HG02642 (cell line): ENCODE measurements at regions not wholly inside any gene's neighbourhood (a gene's known extent, or its start where the extent isn't known, plus 50 kb on each side); places are given as distances from the start of the nearest gene placed in this dataset.

Experiments used
- ATAC-seq: cut with Tn5 transposase; IDR thresholded peaks from one replicate; pipeline ENCODE4 v1.9.1; 2021; ENCODE audit warnings: mild to moderate bottlenecking; ENCODE audit not compliant: unreplicated experiment, poor library complexity

DNA sequence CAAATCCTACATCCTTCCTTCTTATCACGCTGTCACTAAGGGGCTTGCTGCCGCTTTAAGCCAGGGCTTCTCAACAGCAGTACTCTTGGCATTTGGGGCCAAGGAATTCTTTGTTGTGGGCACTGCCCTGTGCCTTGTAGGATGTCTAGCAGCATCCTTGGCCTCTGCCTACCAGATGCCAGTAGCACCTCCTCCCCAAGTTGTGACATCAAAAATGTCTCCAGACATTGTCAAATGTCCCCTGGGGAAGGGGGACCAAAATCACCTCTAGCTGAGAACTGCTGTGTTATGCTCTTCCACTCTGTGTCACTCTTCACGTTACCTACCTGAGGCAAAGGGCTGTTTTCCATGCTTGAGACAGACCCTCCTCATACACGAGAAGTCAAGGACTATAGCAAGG, 400.3 kb upstream of the POU3F1 start:
- no peak for ATAC-seq

DNA sequence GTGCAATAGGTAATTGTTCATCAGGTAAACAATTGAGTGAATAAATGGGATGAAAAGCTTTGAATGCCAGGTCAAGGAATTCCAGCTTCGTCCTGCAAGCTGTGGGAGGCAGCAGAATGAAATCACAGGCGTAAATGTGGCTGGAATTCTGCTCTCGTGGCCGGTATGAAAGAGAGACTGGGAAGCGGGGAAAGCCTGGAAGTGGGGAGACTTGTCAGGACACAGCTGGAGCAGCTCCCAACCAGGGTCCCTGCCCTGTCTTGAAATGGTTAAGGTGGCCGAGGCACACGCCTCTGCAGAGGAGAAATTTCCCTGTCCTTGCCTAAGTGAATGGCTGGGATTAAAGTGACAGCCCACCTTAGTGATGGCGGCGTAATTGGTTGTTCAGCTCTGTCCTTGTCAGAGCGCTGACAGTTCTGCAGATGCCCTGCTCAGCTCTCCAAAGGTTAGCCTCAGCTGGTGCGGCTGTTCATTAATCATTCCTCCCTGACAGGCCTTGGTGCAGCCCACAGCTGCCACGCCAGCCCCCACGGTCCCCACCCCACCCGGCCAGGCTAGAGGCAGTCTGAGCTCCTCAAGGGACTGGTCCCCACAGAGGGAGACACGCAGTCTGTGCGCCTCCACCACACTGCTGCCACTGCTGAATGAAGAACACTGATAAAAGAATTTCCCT, 398.3 kb upstream of the POU3F1 start:
- no peak for ATAC-seq

DNA sequence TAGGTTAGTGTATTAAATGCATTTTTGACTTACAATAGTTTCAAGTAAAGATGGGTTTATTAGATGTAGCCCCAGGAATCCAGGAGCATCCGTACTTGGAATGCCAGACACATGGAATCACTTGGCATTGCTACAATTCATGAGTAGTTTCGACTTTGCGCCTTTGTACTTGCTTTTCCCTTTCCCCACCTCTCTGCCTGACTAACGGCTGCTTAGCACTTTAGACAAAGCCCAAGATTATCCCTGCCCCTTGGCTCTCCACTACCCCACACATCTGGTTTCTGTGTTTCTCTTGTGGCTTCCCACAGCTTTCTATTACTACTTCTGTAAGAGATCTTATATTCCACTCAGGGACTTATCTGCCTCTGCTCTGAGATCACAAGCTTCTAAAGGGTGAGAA, 397.7 kb upstream of the POU3F1 start:
- ATAC-seq = no peak

DNA sequence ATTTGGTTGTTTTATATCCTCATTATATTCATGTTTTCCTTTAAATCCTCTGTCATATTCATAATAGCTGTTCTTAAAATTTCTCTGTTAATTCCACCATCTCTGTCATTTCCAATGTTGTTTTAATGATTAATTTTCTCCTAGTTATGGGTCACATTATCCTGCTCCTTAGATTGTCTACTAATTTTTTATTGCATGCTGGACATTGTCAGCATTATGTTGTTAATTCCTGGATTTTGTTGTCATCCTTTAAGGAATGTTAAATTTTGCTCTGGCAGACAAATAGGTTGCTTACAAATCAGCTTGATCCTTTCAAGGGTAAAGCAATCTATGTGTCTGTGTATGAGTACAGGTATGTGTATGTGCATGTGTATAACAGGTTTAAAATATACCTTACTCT, 393.8 kb upstream of the POU3F1 start:
- no peak for ATAC-seq

DNA sequence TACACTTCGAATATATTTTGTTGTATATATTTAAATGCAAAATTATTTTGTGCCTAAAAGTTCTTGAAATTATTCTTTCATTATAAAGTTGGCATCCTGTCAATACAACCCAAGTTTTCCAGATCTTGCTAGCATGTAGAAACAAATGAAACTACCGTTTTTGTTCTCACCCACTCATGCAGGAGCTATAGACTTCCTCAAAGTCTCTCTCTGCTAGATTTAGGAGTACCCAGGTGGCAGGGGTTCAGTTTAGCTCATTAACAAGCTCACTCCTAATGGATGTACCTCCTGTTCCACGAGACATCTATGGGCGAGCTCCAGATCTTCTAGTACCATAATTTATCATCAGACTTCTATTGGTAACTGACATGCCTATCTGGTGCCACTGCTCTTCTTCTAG, 390.2 kb upstream of the POU3F1 start:
- no peak for ATAC-seq

DNA sequence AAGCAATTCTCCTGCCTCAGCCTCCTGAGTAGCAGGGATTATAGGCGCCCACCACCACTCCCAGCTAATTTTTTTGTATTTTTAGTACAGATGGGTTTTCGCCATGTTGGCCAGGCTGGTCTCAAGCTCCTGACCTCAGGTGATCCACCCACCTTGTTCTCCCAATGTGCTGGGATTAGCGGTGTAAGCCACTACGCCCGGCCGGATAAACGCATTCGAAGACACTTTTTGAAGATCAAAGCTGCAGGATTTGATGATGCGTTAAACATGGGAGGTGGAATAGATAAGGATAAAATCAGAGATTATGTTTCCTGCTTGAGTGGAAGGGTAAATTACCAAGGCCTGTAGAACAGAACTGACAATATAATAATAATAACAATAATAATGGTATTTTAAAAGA, 389.4 kb upstream of the POU3F1 start:
- ATAC-seq = no peak

DNA sequence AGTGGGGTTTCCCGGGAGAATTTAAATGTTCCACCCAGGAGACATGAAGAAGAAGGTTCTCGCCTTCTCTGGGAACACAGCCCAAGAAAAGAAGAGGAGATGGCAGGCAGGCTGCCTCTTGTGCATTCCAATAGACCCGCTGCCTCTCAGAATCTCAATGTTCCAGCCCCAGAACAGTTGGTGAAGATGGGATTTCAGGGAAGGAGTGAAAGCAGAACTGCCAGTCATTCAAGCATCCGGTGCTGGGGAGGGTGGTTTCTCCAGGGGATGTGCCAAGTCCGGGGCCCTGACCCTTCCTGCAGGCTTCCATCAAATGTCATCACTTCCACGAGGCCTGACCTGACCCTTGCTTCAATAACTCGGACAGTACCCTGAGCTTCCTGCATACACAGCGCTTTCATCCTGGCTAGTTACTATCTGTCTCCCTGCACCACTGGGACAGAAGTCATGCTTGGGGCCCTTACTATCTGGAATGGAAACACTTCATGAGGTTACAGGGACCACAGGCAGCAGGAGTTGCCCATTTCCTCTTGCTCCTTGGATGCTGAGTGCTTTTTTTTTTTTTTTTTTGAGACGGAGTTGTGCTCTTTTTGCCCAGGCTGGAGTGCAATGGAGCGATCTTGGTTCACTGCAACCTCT, 386.6 kb upstream of the POU3F1 start:
- no peak for ATAC-seq

DNA sequence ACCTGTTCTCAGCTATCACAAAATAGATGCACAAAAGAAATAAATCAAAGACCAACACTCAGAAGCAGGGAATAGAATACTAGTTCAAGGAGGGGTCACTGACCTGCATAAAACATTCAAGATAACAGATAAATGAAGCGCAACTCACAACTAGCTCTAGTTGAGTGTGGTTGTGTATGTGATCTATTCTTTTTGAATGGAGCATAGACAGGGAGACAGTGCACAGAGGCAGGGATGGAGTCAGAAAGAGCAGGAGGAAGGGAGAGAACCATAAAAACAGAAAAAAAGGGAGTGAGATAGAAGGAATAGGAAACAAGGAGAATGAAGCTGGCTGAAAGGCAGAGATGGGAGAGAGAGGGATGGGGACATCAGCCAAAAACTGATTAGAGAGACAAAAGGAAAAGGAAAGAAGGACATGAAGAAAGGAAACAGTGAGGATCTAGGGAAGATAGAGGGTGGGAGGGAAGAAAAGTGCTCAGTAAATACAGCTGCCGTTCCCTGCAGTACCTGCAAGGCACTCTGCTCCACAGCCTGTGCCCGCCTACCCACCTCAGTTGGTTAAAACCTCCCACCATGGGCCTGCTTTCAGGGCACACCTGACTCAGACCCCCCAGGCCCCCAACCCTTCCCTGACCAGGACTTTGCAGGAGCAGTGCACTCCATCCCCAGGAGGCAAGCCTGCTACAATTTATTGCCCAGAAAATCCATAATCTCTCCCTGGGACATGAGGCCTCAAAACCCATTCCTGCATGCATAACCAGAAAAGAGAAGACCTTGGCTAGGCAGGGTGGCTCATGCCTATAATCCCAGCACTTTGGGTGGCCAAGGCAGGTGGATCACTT, 385.2 kb upstream of the POU3F1 start:
- ATAC-seq = no peak

DNA sequence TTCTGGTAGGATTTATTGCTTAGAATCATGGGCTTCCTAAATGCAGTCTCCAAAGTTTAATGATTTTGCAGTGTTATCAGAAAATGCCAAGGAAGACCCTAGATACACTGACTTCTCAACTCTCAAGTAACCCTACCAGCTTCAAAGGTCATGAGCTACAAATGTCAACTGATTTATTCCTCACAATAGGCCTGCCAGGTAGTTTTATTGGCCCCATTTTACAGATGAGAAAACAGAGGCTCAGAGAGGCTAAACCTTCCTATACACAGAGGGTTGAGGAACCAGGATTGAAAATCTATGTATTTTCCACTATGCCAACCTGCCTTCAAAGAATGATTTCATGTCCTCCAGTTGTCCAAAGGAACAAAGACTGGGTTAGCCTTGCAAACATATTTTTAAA, 384.4 kb upstream of the POU3F1 start:
- ATAC-seq = no peak

DNA sequence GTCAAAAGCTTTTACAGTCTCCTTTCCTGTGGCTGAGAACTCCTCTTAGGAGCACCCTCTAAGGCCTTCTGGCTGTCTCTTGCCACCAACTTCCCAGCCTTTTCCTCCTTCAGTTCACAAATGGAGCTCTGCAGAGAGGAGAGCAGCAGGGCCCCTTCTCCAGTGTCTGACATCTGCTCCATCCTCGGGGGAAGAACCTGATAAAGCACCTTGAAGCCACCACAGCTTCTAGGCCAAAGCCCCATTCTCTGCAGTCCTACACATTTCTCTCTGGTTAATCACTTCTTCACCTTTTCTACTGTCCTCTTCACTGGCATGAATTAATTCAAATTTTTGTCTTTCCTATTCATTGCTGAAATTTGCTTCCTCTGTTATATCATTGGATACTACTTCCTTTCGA, 378.1 kb upstream of the POU3F1 start:
- no peak for ATAC-seq

DNA sequence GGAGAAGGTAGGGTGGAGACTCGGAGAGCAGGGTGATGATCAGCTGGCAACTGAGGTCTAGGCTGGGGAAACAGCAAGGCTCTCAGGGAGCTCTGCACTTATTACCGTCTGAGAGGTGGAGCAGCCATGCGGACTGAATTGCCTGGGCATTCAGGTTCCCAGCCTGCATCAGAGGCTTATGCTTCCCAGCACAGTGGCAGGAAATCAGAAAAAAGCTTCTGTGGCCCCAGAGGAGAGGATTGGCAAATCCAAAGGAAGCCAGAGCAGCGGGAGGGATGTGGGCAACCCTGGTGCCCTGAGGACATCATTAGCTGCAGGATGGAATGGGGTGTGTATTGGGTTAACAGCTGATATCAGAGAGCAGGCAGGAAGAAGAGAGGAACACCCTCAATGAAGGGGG, 374.1 kb upstream of the POU3F1 start:
- no peak for ATAC-seq

DNA sequence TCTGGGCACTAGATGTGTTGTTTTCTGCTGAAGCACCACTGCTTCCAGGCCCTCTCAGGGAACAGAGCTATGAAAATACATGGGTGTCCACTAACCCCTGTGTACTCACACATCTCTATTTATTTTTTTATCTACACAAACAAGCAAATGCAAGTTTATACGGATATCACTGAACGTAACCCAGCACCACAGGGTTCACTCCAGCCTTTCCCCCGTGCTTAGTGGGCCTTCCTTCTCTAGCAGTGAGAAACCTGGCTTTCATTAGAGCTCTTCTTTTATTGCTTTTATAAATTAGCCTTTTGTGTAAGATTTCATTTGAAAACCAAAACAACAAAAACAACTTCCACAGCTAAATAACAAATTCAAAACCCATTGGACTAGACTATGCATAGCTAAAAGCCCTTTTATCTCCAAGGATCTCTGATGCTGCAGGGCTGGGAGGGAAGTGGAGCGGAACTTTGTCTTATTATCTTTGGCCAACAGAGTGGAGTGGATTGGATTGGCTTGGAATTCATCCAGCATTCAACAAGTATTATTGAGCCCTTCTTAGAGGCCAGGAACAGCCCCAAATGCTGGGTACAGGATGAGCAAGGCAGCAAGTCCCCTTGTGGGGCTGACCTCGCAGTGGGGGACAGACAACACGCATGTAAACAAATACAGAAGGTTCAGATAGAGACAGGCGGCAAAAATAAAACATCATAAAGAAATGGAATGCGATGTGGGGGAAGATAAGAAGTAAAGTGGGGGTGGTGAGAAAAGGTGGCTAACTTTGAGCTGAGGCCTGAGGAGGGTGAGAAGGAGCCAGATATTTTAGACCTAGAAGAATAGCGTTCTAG, 371.8 kb upstream of the POU3F1 start:
- ATAC-seq = no peak

DNA sequence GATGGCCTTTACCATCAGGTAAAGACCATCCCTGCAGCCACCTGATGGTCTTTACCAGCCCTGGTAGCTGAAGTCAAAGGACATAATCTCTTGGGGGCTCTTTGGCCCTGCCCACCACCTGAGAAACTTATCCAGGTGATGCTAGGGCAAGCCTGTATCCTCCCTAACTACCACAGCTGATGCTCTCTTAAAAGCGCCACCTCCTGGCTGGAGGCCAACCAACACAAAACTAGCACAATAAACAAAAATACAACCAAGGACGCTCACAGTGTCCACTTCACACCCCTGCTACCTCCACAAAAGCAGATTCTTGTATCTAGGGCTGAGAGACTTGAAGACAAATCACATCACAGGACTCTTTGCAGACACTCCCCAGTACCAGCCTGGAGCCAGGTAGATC, 357.1 kb upstream of the POU3F1 start:
- no peak for ATAC-seq

DNA sequence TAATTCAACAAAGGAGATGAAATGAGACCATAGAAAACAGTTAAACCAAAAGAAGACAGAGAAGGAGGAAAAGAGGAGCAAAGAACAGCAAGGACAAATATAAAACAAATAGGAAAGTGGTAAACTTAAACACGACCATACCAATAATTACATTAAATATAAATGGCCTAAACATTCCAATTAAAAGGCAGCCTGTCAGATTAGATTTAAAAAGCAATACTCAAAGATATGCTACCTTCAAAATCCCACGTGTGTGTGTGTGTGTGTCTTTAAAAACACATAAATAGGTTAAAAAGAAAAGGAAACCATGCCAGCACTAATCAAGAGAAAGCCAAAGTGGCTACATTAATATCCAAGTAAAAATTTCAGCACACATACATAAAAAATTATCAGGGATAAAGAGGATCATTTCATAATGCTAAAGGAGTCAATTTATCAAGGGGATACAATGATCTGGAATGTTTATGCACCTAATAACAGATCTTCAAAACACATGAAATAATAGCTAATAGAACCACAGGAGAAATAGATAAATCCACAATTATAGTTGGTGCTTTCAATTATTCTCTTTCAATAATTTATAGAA, 355.7 kb upstream of the POU3F1 start:
- ATAC-seq = no peak

DNA sequence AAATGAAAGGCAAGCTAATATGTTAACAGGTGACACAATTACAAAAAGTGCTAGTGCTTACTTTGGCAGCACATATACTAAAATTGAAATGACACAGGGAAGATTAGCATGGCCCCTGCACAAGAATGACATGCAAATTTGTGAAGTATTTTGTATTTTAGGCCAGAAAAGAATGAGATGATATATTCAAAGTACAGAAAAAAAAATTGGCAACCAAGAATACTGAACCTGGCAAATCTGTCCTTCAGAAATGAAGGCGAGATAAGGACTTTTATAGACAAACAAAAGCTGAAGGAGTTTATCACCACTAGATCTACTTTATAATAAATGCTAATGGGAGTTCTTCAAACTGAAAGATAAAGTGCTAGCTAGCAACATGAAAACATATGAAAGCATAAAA, 350.0 kb upstream of the POU3F1 start:
- ATAC-seq = no peak

DNA sequence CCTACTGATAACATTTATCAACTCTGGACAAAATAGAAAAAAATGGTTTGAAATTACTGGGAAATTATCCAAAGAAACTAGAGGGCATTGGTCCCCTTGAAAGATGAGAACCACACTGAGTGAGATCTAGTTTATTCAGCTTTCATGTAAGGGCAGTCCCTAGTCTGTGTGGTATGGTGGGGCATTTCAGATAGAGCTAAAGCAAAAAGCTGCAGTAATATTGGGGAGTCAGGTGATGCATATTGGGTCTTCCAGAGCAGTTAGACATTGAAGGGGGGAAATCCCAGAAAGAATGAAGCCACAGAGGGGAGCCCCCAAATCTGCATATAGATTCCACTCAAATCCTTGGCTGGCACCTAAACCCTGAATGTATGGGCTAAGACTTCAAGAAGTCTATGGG, 347.7 kb upstream of the POU3F1 start:
- no peak for ATAC-seq

DNA sequence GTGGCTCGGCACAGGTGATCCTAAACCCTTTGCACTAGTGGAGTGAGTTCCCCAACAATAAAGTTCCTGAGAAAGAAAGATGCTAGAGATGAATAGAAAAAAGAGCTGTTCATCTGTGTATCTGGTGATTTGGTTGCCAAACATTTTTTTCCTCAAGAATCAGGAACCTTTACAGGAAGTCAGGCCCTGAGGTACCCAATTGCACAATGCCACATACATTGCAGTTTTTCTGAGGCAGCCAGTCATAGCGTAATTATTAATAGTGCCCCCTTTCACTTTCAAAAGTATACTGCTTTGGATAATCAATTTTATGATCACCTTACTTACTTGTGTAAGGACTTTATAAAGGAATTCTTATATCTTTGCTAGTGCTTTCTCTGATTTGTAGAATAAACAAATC, 346.3 kb upstream of the POU3F1 start:
- ATAC-seq = no peak

DNA sequence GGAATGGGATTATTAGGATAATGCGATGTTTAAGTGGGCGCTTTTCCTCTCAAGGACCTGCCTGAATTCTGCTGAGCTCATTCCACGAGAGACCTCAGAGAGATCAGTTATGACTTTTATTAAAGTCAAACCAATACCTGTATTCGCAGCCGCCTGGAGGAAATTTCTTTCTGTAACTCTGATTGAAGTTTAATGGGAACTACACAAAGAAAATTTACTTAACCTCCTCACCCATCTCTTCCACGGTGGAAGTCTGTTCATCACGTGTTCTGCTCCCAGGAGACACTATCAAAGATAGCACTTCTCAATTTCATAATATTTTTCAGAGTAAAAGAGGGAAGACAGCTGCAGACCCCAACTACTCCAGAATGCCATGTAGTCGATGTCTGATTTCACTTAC, 334.7 kb upstream of the POU3F1 start:
- ATAC-seq = no peak

DNA sequence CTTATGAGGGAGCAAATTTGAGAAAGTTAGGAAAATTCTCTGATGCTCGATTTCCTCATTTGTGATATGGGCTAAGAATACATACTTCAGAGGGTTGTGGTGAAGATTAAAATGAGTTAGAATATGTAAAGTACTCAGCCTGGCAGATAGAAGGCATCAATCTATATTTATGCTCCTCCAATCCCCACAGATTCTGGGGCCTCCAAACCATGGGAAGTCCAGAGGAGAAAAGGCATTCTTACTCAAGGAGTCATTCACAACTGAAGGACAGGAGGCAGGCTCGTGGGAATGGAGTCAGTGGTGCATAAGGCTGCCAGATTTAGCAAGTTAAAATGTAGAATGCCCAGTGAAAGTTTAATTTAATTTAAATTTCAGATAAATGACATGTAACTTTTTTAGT, 330.0 kb upstream of the POU3F1 start:
- ATAC-seq = no peak

DNA sequence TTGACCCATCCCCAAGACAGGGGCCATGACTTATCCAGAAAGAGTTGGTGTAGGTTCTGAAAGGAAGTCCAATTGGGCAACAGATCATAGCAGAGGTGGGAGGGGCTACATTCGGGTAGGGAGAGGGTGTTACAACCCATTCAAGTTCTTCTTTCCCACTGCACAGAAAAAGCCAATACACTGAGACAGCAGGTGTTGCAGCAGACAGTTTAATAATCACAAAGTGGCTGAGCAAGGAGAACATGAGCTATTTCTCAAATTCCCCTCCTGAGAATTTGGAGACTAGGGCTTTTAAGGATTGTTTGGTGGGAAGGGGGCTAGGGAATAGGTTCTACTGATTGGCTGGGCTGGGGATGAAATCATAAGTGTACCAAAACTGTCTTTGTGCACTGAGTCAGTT, 328.4 kb upstream of the POU3F1 start:
- no peak for ATAC-seq

DNA sequence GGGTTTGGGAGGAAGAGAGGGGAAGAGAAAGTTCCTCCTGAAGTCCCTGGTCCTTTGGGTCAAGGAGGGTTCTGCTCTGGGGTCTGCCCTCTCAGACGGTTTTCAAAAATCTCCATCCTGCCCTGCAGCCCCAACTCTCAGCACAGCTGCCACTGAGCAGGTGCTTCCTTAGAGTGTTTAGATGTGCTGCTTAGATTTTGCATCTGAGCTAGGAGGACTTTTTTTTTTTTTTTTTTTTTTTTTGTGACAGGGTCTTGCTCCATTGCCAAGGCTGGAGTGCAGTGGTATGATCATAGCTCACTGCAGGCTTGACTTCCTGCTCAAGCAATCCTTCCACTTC, 324.9 kb upstream of the POU3F1 start:
- no peak for ATAC-seq
